ENCODE measurements at regions not wholly inside any gene's neighbourhood (a gene's known extent, or its start where the extent isn't known, plus 50 kb on each side); places are given as distances from the start of the nearest gene placed in this dataset.

GRCh38 chr5:159424123-159424522 lies 93.8 kb upstream of the IL12B start:
- no peak for DNase-seq

- no peak for DNase-seq
Observed at GRCh38 chr5:159426694-159427093, 96.4 kb upstream of the IL12B start.

GRCh38 chr5:159427180-159428012 lies 97.1 kb upstream of the IL12B start:
- peak in 1 of 2 donors; percentile 14 for DNase-seq

- no peak for DNase-seq
Observed at GRCh38 chr5:159430361-159431012, 100.2 kb upstream of the IL12B start.

GRCh38 chr5:159435855-159436254 lies 105.6 kb upstream of the IL12B start:
- no peak for DNase-seq

GRCh38 chr5:159438092-159438491 lies 107.8 kb upstream of the IL12B start:
- DNase-seq = no peak

- no peak for DNase-seq
Observed at GRCh38 chr5:159439002-159439401, 108.7 kb upstream of the IL12B start.

GRCh38 chr5:159440235-159440634 lies 109.9 kb upstream of the IL12B start:
- no peak for DNase-seq

- DNase-seq = no peak
Observed at GRCh38 chr5:159440968-159441367, 110.7 kb upstream of the IL12B start.

- no peak for DNase-seq
Observed at GRCh38 chr5:159441441-159441840, 111.2 kb upstream of the IL12B start.

GRCh38 chr5:159442206-159442850 lies 112.0 kb upstream of the IL12B start:
- DNase-seq = no peak

GRCh38 chr5:159444441-159445082 lies 114.3 kb upstream of the IL12B start:
- DNase-seq = peak in 1 of 2 donors; percentile 52

GRCh38 chr5:159447116-159447515 lies 116.8 kb upstream of the IL12B start:
- DNase-seq = no peak

- DNase-seq = no peak
Observed at GRCh38 chr5:159448841-159449407, 118.6 kb upstream of the IL12B start.

GRCh38 chr5:159449925-159450324 lies 119.6 kb upstream of the IL12B start:
- no peak for DNase-seq

GRCh38 chr5:159450417-159450816 lies 120.1 kb upstream of the IL12B start:
- no peak for DNase-seq

GRCh38 chr5:159451197-159452052 lies 121.1 kb upstream of the IL12B start:
- DNase-seq = no peak

- DNase-seq = peak in 1 of 2 donors; percentile 6
Observed at GRCh38 chr5:159452480-159453167, 122.3 kb upstream of the IL12B start.

- no peak for DNase-seq
Observed at GRCh38 chr5:159453209-159453608, 122.9 kb upstream of the IL12B start.

GRCh38 chr5:159456261-159456660 lies 126.0 kb upstream of the IL12B start:
- no peak for DNase-seq

- DNase-seq = peak in 1 of 2 donors; percentile 28
Observed at GRCh38 chr5:159456722-159457465, 126.6 kb upstream of the IL12B start.

Data from CD4-positive, alpha-beta T cell treated with Interleukin-1 beta for 1 hour (primary cell).